ENCODE measurements at regions not wholly inside any gene's neighbourhood (a gene's known extent, or its start where the extent isn't known, plus 50 kb on each side); places are given as distances from the start of the nearest gene placed in this dataset.

- H3K4me3 ChIP-seq (ENCODE audit: low read depth, low read length) = no peak overlapping the region
- DNase-seq (ENCODE audit: low read depth) = no peak
- no peak for TF ChIP-seq CTCF (IDR thresholded peaks at IDR 0.05; ENCODE audit: insufficient read depth, low read depth, low read length, missing control alignments)
Measured at GRCh38 chr1:175862408-175862807, 119.0 kb upstream of the TNR start.

GRCh38 chr1:175861626-175862367 lies 118.4 kb upstream of the TNR start:
- DNase-seq (ENCODE audit: low read depth) = peak; percentile 27
- no peak overlapping the region for H3K4me3 ChIP-seq (ENCODE audit: low read depth, low read length)
- no peak for TF ChIP-seq CTCF (IDR thresholded peaks at IDR 0.05; ENCODE audit: insufficient read depth, low read depth, low read length, missing control alignments)

GRCh38 chr1:175857756-175858155 lies 114.4 kb upstream of the TNR start:
- no peak for TF ChIP-seq CTCF (IDR thresholded peaks at IDR 0.05; ENCODE audit: insufficient read depth, low read depth, low read length, missing control alignments)
- no peak overlapping the region for H3K4me3 ChIP-seq (ENCODE audit: low read depth, low read length)
- DNase-seq (ENCODE audit: low read depth) = no peak

GRCh38 chr1:175853681-175854080 lies 110.3 kb upstream of the TNR start:
- H3K4me3 ChIP-seq (ENCODE audit: low read depth, low read length) = no peak overlapping the region
- no peak for TF ChIP-seq CTCF (IDR thresholded peaks at IDR 0.05; ENCODE audit: insufficient read depth, low read depth, low read length, missing control alignments)
- no peak for DNase-seq (ENCODE audit: low read depth)

GRCh38 chr1:175851749-175852148 lies 108.4 kb upstream of the TNR start:
- TF ChIP-seq CTCF (IDR thresholded peaks at IDR 0.05; ENCODE audit: insufficient read depth, low read depth, low read length, missing control alignments) = no peak
- no peak for DNase-seq (ENCODE audit: low read depth)

GRCh38 chr1:175848329-175848728 lies 104.9 kb upstream of the TNR start:
- no peak for DNase-seq (ENCODE audit: low read depth)
- TF ChIP-seq CTCF (IDR thresholded peaks at IDR 0.05; ENCODE audit: insufficient read depth, low read depth, low read length, missing control alignments) = no peak
- no peak overlapping the region for H3K4me3 ChIP-seq (ENCODE audit: low read depth, low read length)

More at GRCh38 chr1:175851749-175852148, 108.4 kb upstream of the TNR start:
- H3K4me3 ChIP-seq (ENCODE audit: low read depth, low read length) = no peak overlapping the region

GRCh38 chr1:175845985-175846384 lies 102.6 kb upstream of the TNR start:
- no peak for DNase-seq (ENCODE audit: low read depth)
- no peak for TF ChIP-seq CTCF (IDR thresholded peaks at IDR 0.05; ENCODE audit: insufficient read depth, low read depth, low read length, missing control alignments)
- no peak overlapping the region for H3K4me3 ChIP-seq (ENCODE audit: low read depth, low read length)

Data from GM12865 (cell line).